Mucosa of descending colon (tissue), 3 donors: ENCODE measurements at regions not wholly inside any gene's neighbourhood (a gene's known extent, or its start where the extent isn't known, plus 50 kb on each side); places are given as distances from the start of the nearest gene placed in this dataset.

ENCODE experiments used
- ATAC-seq: fragments of 200-7000 bp; cut with Tn5 transposase; one replicate; pipeline ENCODE4 v1.9.1; 2020; ENCODE audit warnings: mild to moderate bottlenecking, moderate library complexity
- DNase-seq, 3 donors: peaks; one replicate each; pipeline ENCODE4 v3.0.0-alpha.2; 2020
- H3K36me3 ChIP-seq: fragments of 200-600 bp; one replicate; pipeline ENCODE4 v1.8.0; 2021; ENCODE audit warnings: low read depth, mild to moderate bottlenecking
- H3K4me1 ChIP-seq: fragments of 200-600 bp; one replicate; pipeline ENCODE4 v1.8.0; 2021; ENCODE audit warnings: low read depth, mild to moderate bottlenecking
- H3K4me3 ChIP-seq: fragments of 200-600 bp; one replicate; pipeline ENCODE4 v1.8.0; 2021; ENCODE audit warnings: mild to moderate bottlenecking
- H3K9me3 ChIP-seq: fragments of 200-600 bp; one replicate; pipeline ENCODE4 v1.8.0; 2021; ENCODE audit warnings: mild to moderate bottlenecking
- intact Hi-C, 2 donors: fragments of 100-400 bp; cut with DNase I in 1 of 2; cut with micrococcal nuclease in 1 of 2; formaldehyde crosslinking; loops; one replicate each; pipeline versions ENCODE4 v1.11.0 to v1.11.1; 2022; cut with DNase I, micrococcal nuclease
- TF ChIP-seq, protein P1 (sequence below): fragments of 200-600 bp; IDR thresholded peaks from one replicate; pipeline ENCODE4 v1.8.0; 2022; ENCODE audit warnings: antibody characterized with exemption, mild to moderate bottlenecking
- donor health status: DM: no; HTN: no; CAD: no; lungs with moderate emphysema.
- donor health status: DM: no; HTN: no; CAD: no.
- donor health status: DM: no; HTN: yes; CAD: no.

GRCh38 chr18:45509535-45509934 lies 105.7 kb upstream of the SLC14A2 start:
- TF ChIP-seq, protein P1, sequence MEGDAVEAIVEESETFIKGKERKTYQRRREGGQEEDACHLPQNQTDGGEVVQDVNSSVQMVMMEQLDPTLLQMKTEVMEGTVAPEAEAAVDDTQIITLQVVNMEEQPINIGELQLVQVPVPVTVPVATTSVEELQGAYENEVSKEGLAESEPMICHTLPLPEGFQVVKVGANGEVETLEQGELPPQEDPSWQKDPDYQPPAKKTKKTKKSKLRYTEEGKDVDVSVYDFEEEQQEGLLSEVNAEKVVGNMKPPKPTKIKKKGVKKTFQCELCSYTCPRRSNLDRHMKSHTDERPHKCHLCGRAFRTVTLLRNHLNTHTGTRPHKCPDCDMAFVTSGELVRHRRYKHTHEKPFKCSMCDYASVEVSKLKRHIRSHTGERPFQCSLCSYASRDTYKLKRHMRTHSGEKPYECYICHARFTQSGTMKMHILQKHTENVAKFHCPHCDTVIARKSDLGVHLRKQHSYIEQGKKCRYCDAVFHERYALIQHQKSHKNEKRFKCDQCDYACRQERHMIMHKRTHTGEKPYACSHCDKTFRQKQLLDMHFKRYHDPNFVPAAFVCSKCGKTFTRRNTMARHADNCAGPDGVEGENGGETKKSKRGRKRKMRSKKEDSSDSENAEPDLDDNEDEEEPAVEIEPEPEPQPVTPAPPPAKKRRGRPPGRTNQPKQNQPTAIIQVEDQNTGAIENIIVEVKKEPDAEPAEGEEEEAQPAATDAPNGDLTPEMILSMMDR, result no peak
- no peak overlapping the region for H3K4me3 ChIP-seq
- H3K9me3 ChIP-seq, result no peaks in the 10 kb centered on the region
- intact Hi-C loops, result no loop called here
- H3K4me1 ChIP-seq, result no peaks in the 10 kb centered on the region
- no peak for DNase-seq
- H3K36me3 ChIP-seq, result no peaks in the 10 kb centered on the region
- no peak for ATAC-seq

GRCh38 chr18:45510656-45511055 lies 104.6 kb upstream of the SLC14A2 start:
- intact Hi-C loops, result no loop called here
- Histone ChIP-seq H3K9me3 (no peaks in the 10 kb centered on the region), H3K4me1 (no peaks in the 10 kb centered on the region), H3K4me3 (no peak overlapping the region), H3K36me3 (no peaks in the 10 kb centered on the region)
- TF ChIP-seq, protein P1, result no peak
- ATAC-seq (no peak), DNase-seq (no peak)

DNA sequence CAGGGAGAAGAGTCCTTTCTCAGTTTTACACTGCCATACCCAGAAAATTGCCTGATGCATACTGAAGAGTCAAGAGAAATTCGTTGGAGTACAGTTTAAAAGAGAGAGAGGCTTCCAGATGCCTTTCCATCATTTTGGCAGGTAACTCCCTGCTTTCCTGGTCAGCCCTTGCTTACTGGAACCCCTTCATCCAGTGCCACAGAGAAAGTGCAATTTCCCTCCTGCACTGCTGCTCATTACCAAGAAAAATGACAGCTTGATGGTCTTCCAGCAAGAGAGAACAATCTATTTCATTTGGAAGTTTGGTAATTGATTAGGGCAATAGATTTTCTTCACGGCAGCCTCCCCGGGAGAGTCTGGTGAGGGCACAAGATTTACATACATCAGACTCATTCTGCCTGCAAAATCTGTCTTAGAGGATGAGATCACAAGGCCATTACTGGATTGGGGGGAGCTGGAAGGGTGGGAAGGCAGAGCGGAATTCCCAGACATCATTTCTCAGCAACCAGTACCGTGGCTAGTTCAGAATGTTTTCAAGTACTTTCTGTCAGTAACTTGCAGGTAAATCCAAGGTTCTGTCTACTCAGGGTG lies 102.8 kb upstream of the SLC14A2 start:
- no peak for DNase-seq
- Histone ChIP-seq H3K4me1 (no peaks in the 10 kb centered on the region), H3K36me3 (no peaks in the 10 kb centered on the region), H3K9me3 (no peaks in the 10 kb centered on the region), H3K4me3 (no peak overlapping the region)
- intact Hi-C loops, result no loop called here
- TF ChIP-seq, protein P1, result no peak
- no peak for ATAC-seq

DNA sequence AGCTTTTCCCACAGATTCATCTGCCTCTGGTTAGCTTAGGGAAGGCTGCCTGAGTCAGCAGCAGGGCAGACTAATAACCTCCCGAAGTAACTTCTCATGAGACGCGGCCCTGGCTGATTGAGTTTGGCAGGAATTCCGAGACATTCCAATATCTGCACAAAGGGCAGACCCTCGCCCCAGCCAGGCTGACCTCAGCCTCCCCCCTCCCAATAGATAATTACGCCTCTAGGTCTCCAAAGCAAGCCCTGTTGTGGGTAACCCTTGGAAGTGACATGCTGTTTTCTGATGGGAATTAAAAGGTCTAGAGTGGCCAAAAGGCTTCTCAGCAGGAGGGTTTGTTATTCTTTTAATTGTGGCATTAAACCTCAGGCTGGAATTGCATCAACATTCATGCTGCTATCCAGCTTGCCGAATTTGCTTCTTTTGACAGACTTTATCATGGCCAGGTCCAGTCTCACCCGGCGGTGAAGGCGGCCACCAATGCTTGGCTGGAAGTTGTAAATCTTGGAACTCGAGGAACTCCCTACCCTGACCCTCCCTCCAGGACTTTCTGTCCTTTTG lies 98.0 kb upstream of the SLC14A2 start:
- intact Hi-C loops, result no loop called here
- ATAC-seq, result peak; percentile 12

GRCh38 chr18:45518311-45519155 lies 96.7 kb upstream of the SLC14A2 start:
- intact Hi-C loops, result no loop called here
- DNase-seq (no peak), ATAC-seq (no peak)
- H3K4me1 ChIP-seq, result no peaks in the 10 kb centered on the region
- H3K9me3 ChIP-seq, result no peaks in the 10 kb centered on the region
- H3K4me3 ChIP-seq, result no peak overlapping the region
- TF ChIP-seq, protein P1, result no peak
- no peaks in the 10 kb centered on the region for H3K36me3 ChIP-seq

More for the DNA sequence above, 98.0 kb upstream of the SLC14A2 start:
- H3K36me3 ChIP-seq, result no peaks in the 10 kb centered on the region
- no peak for DNase-seq
- H3K4me1 ChIP-seq, result no peaks in the 10 kb centered on the region
- no peak overlapping the region for H3K4me3 ChIP-seq
- TF ChIP-seq, protein P1, result no peak
- H3K9me3 ChIP-seq, result no peaks in the 10 kb centered on the region
